Panc1 (cell line): ENCODE measurements at regions not wholly inside any gene's neighbourhood (a gene's known extent, or its start where the extent isn't known, plus 50 kb on each side); places are given as distances from the start of the nearest gene placed in this dataset.
A peak's percentile ranks its signal among the peaks of the same experiment; 100 is the strongest.

Source experiments
- ATAC-seq: fragments of 200-7000 bp; cut with Tn5 transposase; 2 replicates; pipeline ENCODE4 v1.9.1; 2020; ENCODE audit warnings: mild to moderate bottlenecking, moderate library complexity
- BruUV-seq: library from RNA; stranded (reverse); fragments of 400-500 nt; replicated peaks from 2 replicates; lab custom pipeline; 2021; lab: Mats Ljungman, UMichigan
- CTCF ChIA-PET: fragments of 300-600 bp; sonication (Branson Sonifier 250); formaldehyde crosslinking; loops from one replicate; lab custom pipeline; 2022; ENCODE audit warnings: antibody characterized with exemption; lab: Charles Lee
- POLR2A ChIA-PET: fragments of 300-600 bp; sonication (Branson Sonifier 250); formaldehyde crosslinking; loops from one replicate; lab custom pipeline; 2022; ENCODE audit warnings: antibody characterized with exemption; lab: Charles Lee
- DNase-seq: peaks from one replicate; pipeline ENCODE4 v3.0.0-alpha.2; 2010; ENCODE audit warnings: low read depth, low spot score
- H3K27ac ChIP-seq: 2 replicates; pipeline ENCODE4 v1.5.1; 2011; ENCODE audit warnings: mild to moderate bottlenecking, low read length, inconsistent platforms
- H3K27me3 ChIP-seq: fragments of 200-500 bp; sonication (Bioruptor generic); 2 replicates; pipeline ENCODE4 v1.6.0; 2014; ENCODE audit warnings: low read length, inconsistent platforms; ENCODE audit not compliant: control insufficient read depth, insufficient read depth
- H3K36me3 ChIP-seq: fragments of 200-500 bp; sonication (Bioruptor generic); 2 replicates; pipeline ENCODE4 v1.5.1; 2014; ENCODE audit warnings: inconsistent platforms, mild to moderate bottlenecking, low read length, moderate library complexity; ENCODE audit not compliant: control insufficient read depth, insufficient read depth
- H3K4me1 ChIP-seq: 2 replicates; pipeline ENCODE4 v1.5.1; 2011; ENCODE audit warnings: inconsistent platforms, mild to moderate bottlenecking, low read length, moderate library complexity; ENCODE audit not compliant: control insufficient read depth, insufficient read depth
- H3K4me3 ChIP-seq, 2 experiments: 2 replicates each; pipeline ENCODE4 v1.5.1; 2011 to 2012; ENCODE audit warnings: low read depth in 2 of 2, low read length in 2 of 2, mild to moderate bottlenecking in 2 of 2, inconsistent platforms in 1 of 2, moderate library complexity in 1 of 2
- H3K9me3 ChIP-seq: fragments of 200-500 bp; sonication (Bioruptor generic); 2 replicates; pipeline ENCODE4 v1.5.1; 2014; ENCODE audit warnings: low read depth, mild to moderate bottlenecking, inconsistent platforms, low read length, moderate library complexity; ENCODE audit not compliant: control insufficient read depth, insufficient read depth
- POLR2AphosphoS5 ChIP-seq: IDR thresholded peaks from 2 replicates; pipeline ENCODE4 v1.6.1; 2012; ENCODE audit warnings: mild to moderate bottlenecking, low read depth, low read length, moderate library complexity
- SIN3A ChIP-seq: IDR thresholded peaks from 2 replicates; pipeline ENCODE4 v1.6.1; 2012; ENCODE audit warnings: low read depth, mild to moderate bottlenecking, low read length, moderate library complexity, borderline replicate concordance; ENCODE audit not compliant: insufficient read depth
- TCF7L2 ChIP-seq: IDR thresholded peaks from 2 replicates; pipeline ENCODE4 v1.6.1; 2011; ENCODE audit warnings: mild to moderate bottlenecking, low read depth, low read length, inconsistent platforms
- in situ Hi-C: cut with HindIII; loops from 2 replicates; pipeline ENCODE4 v1.10.0; 2016; ENCODE audit warnings: low sequenced_read_pairs, low pct_unique_long_range_greater_than_20kb
- intact Hi-C: fragments of 100-400 bp; cut with micrococcal nuclease; formaldehyde crosslinking; loops from one replicate; pipeline ENCODE4 v1.10.0; 2022; ENCODE audit not compliant: unreplicated experiment
- TF ChIP-seq, protein P1 (sequence below): fragments of 450-650 bp; IDR thresholded peaks from 2 replicates; pipeline ENCODE4 v1.5.1; 2017; ENCODE audit warnings: mild to moderate bottlenecking
- TF ChIP-seq, protein P2 (sequence below), 2 experiments: IDR thresholded peaks; 2 replicates each; pipeline ENCODE4 v1.6.1; 2011 to 2012; ENCODE audit warnings: low read depth in 2 of 2, control low read depth in 1 of 2, low read length in 1 of 2, mild to moderate bottlenecking in 1 of 2, moderate library complexity in 1 of 2; ENCODE audit not compliant: insufficient read depth in 1 of 2

- Histone ChIP-seq H3K4me3 (no peak overlapping the region), H3K36me3 (no peaks in the 10 kb centered on the region), H3K27me3 (no peaks in the 10 kb centered on the region), H3K9me3 (no peaks in the 10 kb centered on the region), H3K27ac (no peak overlapping the region), H3K4me1 (no peaks in the 10 kb centered on the region)
- ChIA-PET CTCF (no interaction called here), POLR2A (no interaction called here)
- DNase-seq = no peak
- ATAC-seq = no peak
- in situ Hi-C loops = no loop called here
- TF ChIP-seq, protein P1, sequence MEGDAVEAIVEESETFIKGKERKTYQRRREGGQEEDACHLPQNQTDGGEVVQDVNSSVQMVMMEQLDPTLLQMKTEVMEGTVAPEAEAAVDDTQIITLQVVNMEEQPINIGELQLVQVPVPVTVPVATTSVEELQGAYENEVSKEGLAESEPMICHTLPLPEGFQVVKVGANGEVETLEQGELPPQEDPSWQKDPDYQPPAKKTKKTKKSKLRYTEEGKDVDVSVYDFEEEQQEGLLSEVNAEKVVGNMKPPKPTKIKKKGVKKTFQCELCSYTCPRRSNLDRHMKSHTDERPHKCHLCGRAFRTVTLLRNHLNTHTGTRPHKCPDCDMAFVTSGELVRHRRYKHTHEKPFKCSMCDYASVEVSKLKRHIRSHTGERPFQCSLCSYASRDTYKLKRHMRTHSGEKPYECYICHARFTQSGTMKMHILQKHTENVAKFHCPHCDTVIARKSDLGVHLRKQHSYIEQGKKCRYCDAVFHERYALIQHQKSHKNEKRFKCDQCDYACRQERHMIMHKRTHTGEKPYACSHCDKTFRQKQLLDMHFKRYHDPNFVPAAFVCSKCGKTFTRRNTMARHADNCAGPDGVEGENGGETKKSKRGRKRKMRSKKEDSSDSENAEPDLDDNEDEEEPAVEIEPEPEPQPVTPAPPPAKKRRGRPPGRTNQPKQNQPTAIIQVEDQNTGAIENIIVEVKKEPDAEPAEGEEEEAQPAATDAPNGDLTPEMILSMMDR = no peak
- TF ChIP-seq POLR2AphosphoS5 (no peak), TCF7L2 (no peak), SIN3A (no peak)
- TF ChIP-seq, protein P2, sequence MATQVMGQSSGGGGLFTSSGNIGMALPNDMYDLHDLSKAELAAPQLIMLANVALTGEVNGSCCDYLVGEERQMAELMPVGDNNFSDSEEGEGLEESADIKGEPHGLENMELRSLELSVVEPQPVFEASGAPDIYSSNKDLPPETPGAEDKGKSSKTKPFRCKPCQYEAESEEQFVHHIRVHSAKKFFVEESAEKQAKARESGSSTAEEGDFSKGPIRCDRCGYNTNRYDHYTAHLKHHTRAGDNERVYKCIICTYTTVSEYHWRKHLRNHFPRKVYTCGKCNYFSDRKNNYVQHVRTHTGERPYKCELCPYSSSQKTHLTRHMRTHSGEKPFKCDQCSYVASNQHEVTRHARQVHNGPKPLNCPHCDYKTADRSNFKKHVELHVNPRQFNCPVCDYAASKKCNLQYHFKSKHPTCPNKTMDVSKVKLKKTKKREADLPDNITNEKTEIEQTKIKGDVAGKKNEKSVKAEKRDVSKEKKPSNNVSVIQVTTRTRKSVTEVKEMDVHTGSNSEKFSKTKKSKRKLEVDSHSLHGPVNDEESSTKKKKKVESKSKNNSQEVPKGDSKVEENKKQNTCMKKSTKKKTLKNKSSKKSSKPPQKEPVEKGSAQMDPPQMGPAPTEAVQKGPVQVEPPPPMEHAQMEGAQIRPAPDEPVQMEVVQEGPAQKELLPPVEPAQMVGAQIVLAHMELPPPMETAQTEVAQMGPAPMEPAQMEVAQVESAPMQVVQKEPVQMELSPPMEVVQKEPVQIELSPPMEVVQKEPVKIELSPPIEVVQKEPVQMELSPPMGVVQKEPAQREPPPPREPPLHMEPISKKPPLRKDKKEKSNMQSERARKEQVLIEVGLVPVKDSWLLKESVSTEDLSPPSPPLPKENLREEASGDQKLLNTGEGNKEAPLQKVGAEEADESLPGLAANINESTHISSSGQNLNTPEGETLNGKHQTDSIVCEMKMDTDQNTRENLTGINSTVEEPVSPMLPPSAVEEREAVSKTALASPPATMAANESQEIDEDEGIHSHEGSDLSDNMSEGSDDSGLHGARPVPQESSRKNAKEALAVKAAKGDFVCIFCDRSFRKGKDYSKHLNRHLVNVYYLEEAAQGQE (IDR thresholded peaks at IDR 0.05; ENCODE audit: insufficient read depth in 1 of 2, low read depth in 2 of 2, low read length in 1 of 2) = no peak
- intact Hi-C loops = no loop called here
- BruUV-seq = no TSS peak
Measured at GRCh38 chr3:127037418-127037841, 54.5 kb downstream of the PLXNA1 start.

DNA sequence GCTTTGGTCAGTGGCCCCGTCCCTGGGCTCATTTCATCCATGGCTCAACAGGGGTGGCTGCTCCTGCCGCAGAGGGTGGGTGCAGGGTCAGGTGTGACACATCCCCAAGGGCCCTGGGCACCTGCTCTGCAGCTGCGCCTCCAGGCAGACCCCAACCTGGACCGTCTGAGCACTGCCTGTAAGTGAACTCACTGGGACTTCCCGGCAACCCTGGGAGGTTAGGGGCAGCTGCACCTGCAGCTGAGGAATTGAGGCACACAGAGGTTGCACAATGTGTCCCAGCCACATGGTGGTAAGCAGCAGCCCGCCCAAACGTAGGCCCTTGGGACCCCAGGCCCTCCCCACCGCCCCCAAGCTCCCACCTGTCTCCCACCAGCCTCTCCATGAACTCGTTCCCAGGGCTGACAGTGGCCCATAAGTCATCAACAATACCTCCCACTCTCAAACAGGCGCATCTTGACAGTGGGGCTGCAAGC, 55.1 kb downstream of the PLXNA1 start:
- ATAC-seq = no peak
- H3K27me3 ChIP-seq = no peaks in the 10 kb centered on the region
- no peaks in the 10 kb centered on the region for H3K36me3 ChIP-seq
- no peak for DNase-seq
- intact Hi-C loops = no loop called here
- no peaks in the 10 kb centered on the region for H3K9me3 ChIP-seq
- ChIA-PET POLR2A (no interaction called here), CTCF (no interaction called here)
- in situ Hi-C loops = no loop called here
- no TSS peak for BruUV-seq
- H3K27ac ChIP-seq = no peak overlapping the region
- no peak overlapping the region for H3K4me3 ChIP-seq
- TF ChIP-seq POLR2AphosphoS5 (0 out of 2 replicates have a peak, but pooled peaks have one; percentile 38), SIN3A (no peak)
- TF ChIP-seq, protein P1 = no peak
- H3K4me1 ChIP-seq = peaks cover 2% of the 10 kb centered on the region; the same call in 1 of the 2 replicates
